ENCODE measurements at regions not wholly inside any gene's neighbourhood (a gene's known extent, or its start where the extent isn't known, plus 50 kb on each side); places are given as distances from the start of the nearest gene placed in this dataset.

DNA sequence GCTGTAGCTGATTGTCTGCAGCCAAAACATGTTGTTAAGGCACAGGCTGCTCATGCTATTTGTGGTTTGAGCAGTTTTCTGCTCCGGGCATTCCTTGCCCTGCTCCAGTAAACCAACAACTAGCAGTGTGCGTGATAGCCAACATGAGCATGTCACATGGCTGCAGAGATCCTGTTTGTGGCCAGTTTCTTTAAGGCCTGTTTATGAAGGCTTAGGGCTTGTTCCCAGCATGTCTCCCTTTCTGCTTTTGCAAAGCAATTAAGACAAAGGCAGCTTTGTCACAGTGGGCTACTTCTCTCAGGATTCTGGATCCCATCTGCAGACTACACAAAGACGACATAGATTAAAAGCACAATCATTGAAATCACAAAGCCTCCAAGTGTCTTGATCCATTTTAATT lies 160.5 kb downstream of the ZNF518B start:
- no peak for TF ChIP-seq CTCF (IDR thresholded peaks at IDR 0.05; ENCODE audit: low read length)
- TF ChIP-seq EZH2 (optimal IDR thresholded peaks at IDR 0.05; ENCODE audit: low read depth, low read length) = no peak
- TF ChIP-seq EZH2phosphoT487 (IDR thresholded peaks at IDR 0.05; ENCODE audit: low read length) = no peak
- Histone ChIP-seq H3K9me3 (replicated peaks; ENCODE audit: insufficient read depth, low read length) (no peaks in the 10 kb centered on the region), H3K9ac (ENCODE audit: low read length) (no peak overlapping the region), H4K20me1 (ENCODE audit: insufficient read depth, low read length) (no peaks in the 10 kb centered on the region), H3F3A (ENCODE audit: insufficient read depth, low read length) (no peaks in the 10 kb centered on the region), H3K4me1 (ENCODE audit: low read length) (no peaks in the 10 kb centered on the region), H3K27ac (ENCODE audit: low read length) (no peak overlapping the region), H3K79me2 (ENCODE audit: low read length) (no peaks in the 10 kb centered on the region), H3K36me3 (replicated peaks; ENCODE audit: insufficient read depth, low read length) (no peaks in the 10 kb centered on the region), H3K27me3 (replicated peaks; ENCODE audit: insufficient read depth, low read length) (no peaks in the 10 kb centered on the region), H3K9me2 (replicated peaks; ENCODE audit: insufficient read depth, low read length) (no peaks in the 10 kb centered on the region), H3K4me3 (ENCODE audit: low read length) (no peak overlapping the region), H2AFZ (ENCODE audit: low read length) (no peak overlapping the region), H3K4me2 (ENCODE audit: low read depth, low read length) (no peak overlapping the region)
- no peak for DNase-seq

- Histone ChIP-seq H2AFZ (ENCODE audit: low read length) (no peak overlapping the region), H3F3A (ENCODE audit: insufficient read depth, low read length) (no peaks in the 10 kb centered on the region), H3K27ac (ENCODE audit: low read length) (no peak overlapping the region), H3K27me3 (replicated peaks; ENCODE audit: insufficient read depth, low read length) (no peaks in the 10 kb centered on the region), H3K9me2 (replicated peaks; ENCODE audit: insufficient read depth, low read length) (no peaks in the 10 kb centered on the region), H3K9me3 (replicated peaks; ENCODE audit: insufficient read depth, low read length) (no peaks in the 10 kb centered on the region), H3K4me2 (ENCODE audit: low read depth, low read length) (no peak overlapping the region), H3K9ac (ENCODE audit: low read length) (no peak overlapping the region), H3K4me3 (ENCODE audit: low read length) (no peak overlapping the region), H3K36me3 (replicated peaks; ENCODE audit: insufficient read depth, low read length) (no peaks in the 10 kb centered on the region), H4K20me1 (ENCODE audit: insufficient read depth, low read length) (no peaks in the 10 kb centered on the region), H3K79me2 (ENCODE audit: low read length) (no peaks in the 10 kb centered on the region), H3K4me1 (ENCODE audit: low read length) (no peaks in the 10 kb centered on the region)
- no peak for DNase-seq
- TF ChIP-seq CTCF (IDR thresholded peaks at IDR 0.05; ENCODE audit: low read length) = no peak
- no peak for TF ChIP-seq EZH2 (optimal IDR thresholded peaks at IDR 0.05; ENCODE audit: low read depth, low read length)
Measured at GRCh38 chr4:10295301-10295700, 161.9 kb downstream of the ZNF518B start.

DNA sequence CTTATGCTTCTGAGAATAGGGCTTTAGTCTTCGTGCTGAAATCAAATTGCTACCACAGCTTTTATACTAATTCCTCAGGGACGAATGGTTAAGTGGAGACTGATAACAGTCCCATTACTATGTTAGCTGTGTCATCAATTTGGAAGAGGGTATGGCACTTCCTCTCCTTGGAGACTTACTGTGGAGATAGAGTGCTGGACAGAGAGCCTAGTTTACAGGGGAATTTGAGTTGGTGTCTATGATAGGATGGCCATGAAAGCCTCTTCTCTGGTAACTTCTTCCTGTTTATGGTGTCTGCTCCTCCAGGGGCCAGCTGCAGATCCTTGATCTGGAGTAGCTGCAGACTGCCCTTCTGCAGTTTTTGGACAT lies 167.7 kb downstream of the ZNF518B start:
- Histone ChIP-seq H3K27ac (ENCODE audit: low read length) (no peak overlapping the region), H3K9ac (ENCODE audit: low read length) (no peak overlapping the region), H3K4me2 (ENCODE audit: low read depth, low read length) (no peak overlapping the region), H3K79me2 (ENCODE audit: low read length) (no peaks in the 10 kb centered on the region), H3K36me3 (replicated peaks; ENCODE audit: insufficient read depth, low read length) (no peaks in the 10 kb centered on the region), H3K27me3 (replicated peaks; ENCODE audit: insufficient read depth, low read length) (no peaks in the 10 kb centered on the region), H3K4me3 (ENCODE audit: low read length) (no peak overlapping the region), H4K20me1 (ENCODE audit: insufficient read depth, low read length) (no peaks in the 10 kb centered on the region), H3K9me3 (replicated peaks; ENCODE audit: insufficient read depth, low read length) (no peaks in the 10 kb centered on the region), H2AFZ (ENCODE audit: low read length) (no peak overlapping the region), H3F3A (ENCODE audit: insufficient read depth, low read length) (no peaks in the 10 kb centered on the region), H3K4me1 (ENCODE audit: low read length) (no peaks in the 10 kb centered on the region), H3K9me2 (replicated peaks; ENCODE audit: insufficient read depth, low read length) (no peaks in the 10 kb centered on the region)
- DNase-seq = no peak
- TF ChIP-seq CTCF (IDR thresholded peaks at IDR 0.05; ENCODE audit: low read length) (no peak), EZH2 (optimal IDR thresholded peaks at IDR 0.05; ENCODE audit: low read depth, low read length) (no peak), EZH2phosphoT487 (IDR thresholded peaks at IDR 0.05; ENCODE audit: low read length) (no peak)
